Thymus (tissue), 11 donors: ENCODE measurements at regions not wholly inside any gene's neighbourhood (a gene's known extent, or its start where the extent isn't known, plus 50 kb on each side); places are given as distances from the start of the nearest gene placed in this dataset.
A peak's percentile ranks its signal among the peaks of the same experiment; 100 is the strongest.
"Not testable (repeated sequence)": the region's sequence is repeated elsewhere in the genome, so short reads cannot be mapped to it uniquely, and the experiment has no call there.

Source experiments
- DNase-seq, 9 donors: peaks; one replicate each; pipeline ENCODE4 v3.0.0-alpha.2; 2013; ENCODE audit warnings: low spot score in 9 of 9, low read depth in 6 of 9, missing footprints in 1 of 9
- H3K27ac ChIP-seq, 2 donors: one replicate each; pipeline ENCODE4 v1.5.1; 2013; ENCODE audit warnings: control low read depth in 1 of 2, low read depth in 1 of 2, low read length in 1 of 2, mild to moderate bottlenecking in 1 of 2, moderate library complexity in 1 of 2
- H3K27me3 ChIP-seq, 2 donors: one replicate each; pipeline ENCODE4 v1.5.1; 2013; ENCODE audit warnings: low read length in 1 of 2; ENCODE audit not compliant: control insufficient read depth in 2 of 2, insufficient read depth in 1 of 2
- H3K36me3 ChIP-seq, 2 donors: one replicate each; pipeline ENCODE4 v1.5.1; 2013; ENCODE audit warnings: low read length in 1 of 2, mild to moderate bottlenecking in 1 of 2, moderate library complexity in 1 of 2; ENCODE audit not compliant: control insufficient read depth in 2 of 2, insufficient read depth in 2 of 2
- H3K4me1 ChIP-seq, 2 donors: one replicate each; pipeline ENCODE4 v1.5.1; 2013; ENCODE audit warnings: low read length in 2 of 2; ENCODE audit not compliant: control insufficient read depth in 2 of 2, insufficient read depth in 2 of 2
- H3K4me3 ChIP-seq, 2 donors: one replicate each; pipeline ENCODE4 v1.5.1; 2013; ENCODE audit warnings: low read length in 2 of 2, control low read depth in 1 of 2, mild to moderate bottlenecking in 1 of 2
- H3K9me3 ChIP-seq, 2 donors: one replicate each; pipeline ENCODE4 v1.5.1; 2013; ENCODE audit warnings: low read length in 1 of 2, mild to moderate bottlenecking in 1 of 2; ENCODE audit not compliant: control insufficient read depth in 2 of 2, insufficient read depth in 1 of 2
- WGBS: extraction: QIAGEN DNeasy Blood & Tissue Kit; methylation state at CpG from one replicate; pipeline ENCODE4 v1.1.7; 2013; 5-methylcytosine and 5-hydroxymethylcytosine counted together
- donor health status: healthy.

DNA sequence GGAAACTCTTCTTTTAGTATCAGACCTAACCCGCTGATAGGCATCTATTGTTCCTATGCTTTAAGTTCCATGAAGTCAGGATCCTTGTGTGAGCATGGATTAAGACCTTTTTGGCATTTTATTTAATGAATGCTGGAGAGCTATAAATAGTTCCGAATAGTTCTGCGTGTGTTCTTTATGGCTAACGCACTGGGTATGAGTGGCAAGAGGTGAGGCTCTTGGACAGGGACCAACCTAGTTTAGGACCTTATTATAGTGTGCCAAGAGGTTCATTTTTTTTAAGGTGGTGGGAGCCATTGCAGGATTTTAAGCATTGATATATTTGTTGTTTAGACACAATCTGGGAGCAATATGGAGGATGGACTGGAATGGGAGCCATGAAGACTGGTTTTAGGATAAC lies 71.8 kb downstream of the KPNA2 start:
- H3K4me3 ChIP-seq = no peak overlapping the region
- H3K4me1 ChIP-seq = peaks cover 0 to 3% of the 10 kb centered on the region in 2 donors
- peaks cover 0 to under 1% of the 10 kb centered on the region in 2 donors for H3K27me3 ChIP-seq
- H3K36me3 ChIP-seq = no peaks in the 10 kb centered on the region
- peaks cover 0 to 7% of the 10 kb centered on the region in 2 donors for H3K9me3 ChIP-seq
- H3K27ac ChIP-seq = no peak overlapping the region
- DNase-seq = no peak
- 93% methylated on average over 4 of the region's 4 CpGs for WGBS

DNA sequence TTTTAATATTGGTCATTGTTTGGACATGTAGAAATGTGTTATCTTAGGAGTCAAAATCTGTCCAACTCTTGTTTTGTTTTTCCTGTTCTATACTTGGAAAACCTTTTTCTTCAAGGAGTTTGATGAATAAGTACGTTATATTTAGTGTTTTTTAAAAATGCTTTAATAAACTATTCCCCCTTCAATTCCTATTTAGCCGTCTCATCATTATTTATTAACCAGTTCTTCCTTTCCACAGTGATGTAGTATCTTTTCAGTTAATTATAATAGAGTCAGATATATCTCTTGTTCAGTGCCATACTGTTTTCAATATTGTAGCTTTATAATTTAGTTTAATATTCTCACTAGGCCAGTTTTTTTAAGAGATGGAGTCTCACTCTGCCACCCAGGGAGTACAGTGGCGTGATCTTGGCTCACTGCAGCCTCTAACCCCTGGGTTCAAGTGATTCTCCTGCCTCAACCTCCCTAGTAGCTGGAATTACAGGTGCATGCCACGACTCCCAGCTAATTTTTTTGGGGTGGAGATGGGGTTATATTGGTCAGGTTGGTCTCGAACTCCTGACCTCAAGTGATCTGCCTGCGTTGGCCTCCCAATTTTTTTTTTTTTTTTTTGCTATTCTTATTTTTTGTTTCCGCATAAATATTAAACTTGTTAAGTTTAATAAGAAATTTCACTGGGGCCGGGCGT lies 72.9 kb downstream of the KPNA2 start:
- no peaks in the 10 kb centered on the region for H3K4me1 ChIP-seq
- peaks cover 0 to 7% of the 10 kb centered on the region in 2 donors for H3K9me3 ChIP-seq
- no peaks in the 10 kb centered on the region for H3K36me3 ChIP-seq
- H3K27ac ChIP-seq = no peak overlapping the region
- H3K4me3 ChIP-seq = no peak overlapping the region
- no peak for DNase-seq
- WGBS = 96% methylated on average over 9 of the region's 9 CpGs
- no peaks in the 10 kb centered on the region for H3K27me3 ChIP-seq

DNA sequence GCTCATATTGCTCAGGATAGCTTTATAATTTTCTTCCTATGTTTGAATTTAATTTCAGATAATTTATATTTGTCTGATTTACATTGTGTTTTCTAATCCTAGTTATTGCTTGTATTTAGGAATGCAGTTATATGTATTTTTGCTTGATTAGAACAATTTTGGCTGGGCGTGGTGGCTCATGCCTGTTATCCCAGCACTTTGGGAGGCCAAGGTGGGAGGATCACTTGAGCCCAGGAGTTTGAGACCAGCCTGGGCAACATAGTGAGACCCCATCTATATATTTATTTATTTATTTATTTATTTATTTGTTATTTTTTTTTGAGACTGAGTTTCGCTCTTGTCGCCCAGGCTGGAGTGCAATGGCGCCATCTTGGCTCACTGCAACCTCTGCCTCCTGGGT lies 73.9 kb downstream of the KPNA2 start:
- H3K4me3 ChIP-seq, H3K9me3 ChIP-seq, H3K4me1 ChIP-seq, H3K27me3 ChIP-seq, DNase-seq, H3K27ac ChIP-seq, H3K36me3 ChIP-seq: not testable (repeated sequence)
- WGBS = 98% methylated on average over 4 of the region's 4 CpGs

DNA sequence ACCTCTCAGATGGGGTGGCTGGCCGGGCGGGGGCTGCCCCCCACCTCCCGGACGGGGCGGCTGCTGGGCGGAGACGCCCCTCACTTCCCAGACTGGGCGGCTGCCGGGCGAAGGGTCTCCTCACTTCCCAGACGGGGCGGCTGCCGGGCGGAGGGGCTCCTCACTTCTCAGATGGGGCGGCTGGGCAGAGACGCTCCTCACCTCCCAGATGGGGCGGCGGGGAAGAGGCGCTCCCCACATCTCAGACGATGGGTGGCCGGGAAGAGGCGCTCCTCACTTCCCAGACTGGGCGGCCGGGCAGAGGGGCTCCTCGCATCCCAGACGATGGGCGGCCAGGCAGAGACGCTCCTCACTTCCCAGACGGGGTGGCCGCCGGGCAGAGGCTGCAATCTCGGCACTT lies 80.7 kb downstream of the KPNA2 start:
- H3K36me3 ChIP-seq, H3K9me3 ChIP-seq, H3K4me3 ChIP-seq, DNase-seq, H3K27me3 ChIP-seq, H3K4me1 ChIP-seq, H3K27ac ChIP-seq: not testable (repeated sequence)
- WGBS = 98% methylated on average over 32 of the region's 32 CpGs

DNA sequence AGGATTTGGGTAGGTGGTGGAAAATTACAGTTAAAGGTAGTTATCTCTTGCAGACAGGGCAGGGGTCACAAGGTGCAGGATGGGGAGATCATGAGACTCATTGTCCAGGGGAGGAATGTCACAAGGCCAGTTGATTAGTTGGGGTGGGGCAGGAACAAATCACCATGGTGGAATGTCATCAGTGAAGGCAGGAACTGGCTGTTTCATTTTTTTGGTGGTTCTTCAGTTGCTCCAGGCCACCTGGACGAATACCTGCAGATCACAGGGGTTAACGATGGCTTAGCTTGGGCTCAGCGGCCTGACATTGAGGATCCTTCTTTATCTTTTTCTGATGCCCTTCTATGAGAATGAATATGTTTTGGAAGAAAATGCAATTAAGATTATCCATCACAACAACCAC lies 87.1 kb downstream of the KPNA2 start:
- WGBS = 98% methylated on average over 3 of the region's 3 CpGs
- H3K27ac ChIP-seq = no peak overlapping the region
- no peaks in the 10 kb centered on the region for H3K27me3 ChIP-seq
- peaks cover 3 to 14% of the 10 kb centered on the region in 2 donors for H3K36me3 ChIP-seq
- peaks cover 1 to 6% of the 10 kb centered on the region in 2 donors for H3K9me3 ChIP-seq
- DNase-seq = no peak
- no peak overlapping the region for H3K4me3 ChIP-seq
- no peaks in the 10 kb centered on the region for H3K4me1 ChIP-seq

DNA sequence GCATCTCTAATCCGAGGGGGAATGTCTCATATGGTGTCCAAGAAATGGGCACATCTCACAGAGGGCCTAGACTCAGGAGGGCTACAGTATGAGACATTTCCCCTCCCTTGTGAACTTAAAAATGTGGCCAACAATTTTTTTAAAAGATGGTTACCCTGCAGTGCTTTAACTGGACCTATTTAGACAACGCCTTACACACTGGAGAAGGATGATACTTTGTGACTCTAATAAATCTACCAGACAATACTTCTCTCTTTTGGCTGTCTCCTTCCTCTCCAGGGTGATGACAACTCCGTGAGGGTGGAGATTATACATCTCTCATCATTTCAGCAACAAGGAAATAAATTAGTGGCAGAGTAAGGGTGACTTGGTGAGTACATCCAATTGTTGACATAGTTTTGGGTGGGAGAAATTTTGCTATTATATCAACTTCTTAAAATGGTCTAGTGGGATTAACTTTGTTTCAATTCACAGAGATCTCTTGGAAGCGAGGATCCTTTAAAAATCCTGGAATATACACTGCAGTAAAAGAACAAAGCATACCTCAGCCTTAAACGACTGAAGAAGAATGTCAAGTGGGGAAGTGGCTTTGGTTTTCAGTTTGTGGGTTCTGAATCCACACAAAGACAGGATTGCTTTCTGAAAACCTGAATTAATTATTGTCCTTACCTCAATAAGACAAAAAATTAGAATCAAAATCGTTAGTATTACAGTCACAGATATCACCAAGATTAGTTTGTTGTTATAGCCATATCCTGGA lies 89.8 kb downstream of the KPNA2 start:
- Histone ChIP-seq H3K4me3 (no peak overlapping the region), H3K9me3 (peaks cover 1 to 6% of the 10 kb centered on the region in 2 donors), H3K36me3 (peaks cover 4 to 7% of the 10 kb centered on the region in 2 donors), H3K27me3 (no peaks in the 10 kb centered on the region), H3K27ac (no peak overlapping the region), H3K4me1 (no peaks in the 10 kb centered on the region)
- peak in 1 of 9 donors; percentile 27 for DNase-seq
- 46% methylated on average over 6 of the region's 6 CpGs for WGBS

DNA sequence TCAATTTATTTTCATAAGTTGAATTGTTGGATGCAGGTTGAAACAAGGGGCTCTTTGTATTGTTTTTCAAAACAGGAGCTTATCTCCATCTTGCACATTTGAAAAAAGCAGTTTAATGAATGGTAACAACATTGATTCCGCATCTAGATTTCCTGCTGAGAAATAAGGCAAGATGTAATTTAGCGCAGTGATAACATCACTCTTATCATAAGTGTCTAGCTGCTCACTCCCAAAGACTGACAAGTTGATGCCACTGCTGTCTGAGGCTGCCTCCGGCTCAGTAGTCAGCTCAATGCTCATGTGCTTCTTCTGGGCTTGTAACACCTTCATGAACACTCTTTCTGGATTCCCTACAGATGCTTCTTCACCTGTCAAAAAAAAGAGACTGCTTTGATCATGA lies 92.4 kb downstream of the KPNA2 start:
- Histone ChIP-seq H3K4me3 (no peak overlapping the region), H3K27me3 (no peaks in the 10 kb centered on the region), H3K27ac (no peak overlapping the region), H3K9me3 (no peaks in the 10 kb centered on the region), H3K4me1 (no peaks in the 10 kb centered on the region), H3K36me3 (peaks cover 4% of the 10 kb centered on the region in 2 donors)
- 92% methylated on average over 3 of the region's 3 CpGs for WGBS
- peak in 5 of 9 donors; percentile 8 to 54 (median 24) for DNase-seq

DNA sequence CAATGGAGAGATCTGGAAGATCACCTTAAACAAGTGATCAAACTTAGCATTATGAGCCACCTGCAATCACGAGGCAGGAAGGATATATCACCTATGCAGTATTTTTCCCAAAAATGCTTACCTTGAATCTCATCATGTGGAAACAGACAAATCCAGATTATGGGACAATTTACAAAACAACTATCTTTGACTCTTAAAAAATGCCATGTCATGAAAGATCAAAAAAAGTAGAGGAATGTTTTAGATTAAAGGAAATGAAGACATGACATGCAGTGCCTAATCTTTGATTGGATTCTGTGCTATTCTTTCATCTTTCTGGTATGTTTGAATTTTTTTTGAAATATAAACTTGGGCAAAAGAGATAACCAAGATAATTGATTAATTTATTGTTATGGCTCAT lies 95.9 kb downstream of the KPNA2 start:
- H3K4me3 ChIP-seq = no peak overlapping the region
- no peak for DNase-seq
- H3K27me3 ChIP-seq = no peaks in the 10 kb centered on the region
- no peaks in the 10 kb centered on the region for H3K9me3 ChIP-seq
- 98% methylated on average over 1 of the region's 1 CpG for WGBS
- H3K36me3 ChIP-seq = peaks cover 8 to 13% of the 10 kb centered on the region in 2 donors
- no peaks in the 10 kb centered on the region for H3K4me1 ChIP-seq
- H3K27ac ChIP-seq = no peak overlapping the region

DNA sequence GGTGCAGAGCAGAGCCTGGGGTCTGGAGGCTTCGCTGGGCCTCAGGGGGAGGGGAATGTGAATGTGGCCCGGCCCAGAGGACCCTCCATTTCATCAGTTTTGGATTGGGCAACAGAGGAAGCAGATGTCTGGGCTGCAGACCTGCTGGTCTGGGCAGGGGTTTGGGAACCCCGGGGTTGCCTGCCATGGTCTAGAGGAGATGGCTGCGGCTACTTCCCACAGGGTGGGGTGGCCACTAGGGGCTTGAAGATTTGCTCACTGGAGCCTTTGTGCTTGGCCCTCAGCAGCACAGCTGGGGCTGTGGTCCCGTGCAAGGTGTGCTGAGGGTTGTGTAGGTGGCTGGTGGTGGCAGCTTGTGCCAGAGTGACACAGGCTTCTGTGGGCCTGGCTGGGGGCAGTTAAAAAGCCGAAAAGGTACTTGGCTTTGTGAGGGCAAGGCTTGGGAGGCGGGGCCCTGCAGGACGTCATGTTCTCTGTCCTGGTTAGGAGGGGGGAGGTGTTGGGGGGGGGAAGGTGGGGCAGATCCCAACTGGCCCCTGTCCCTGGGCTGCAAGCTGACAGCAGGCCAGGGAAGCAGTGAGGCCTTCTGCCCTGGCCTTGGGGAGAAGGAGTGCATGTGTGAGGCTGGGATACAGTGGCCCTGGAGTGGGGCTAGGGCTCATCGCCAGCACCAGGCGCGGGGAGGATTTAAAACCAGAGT lies 98.0 kb downstream of the KPNA2 start:
- H3K36me3 ChIP-seq = peaks cover 7 to 9% of the 10 kb centered on the region in 2 donors
- WGBS = 81% methylated on average over 11 of the region's 11 CpGs

More for the DNA sequence above, 98.0 kb downstream of the KPNA2 start:
- no peaks in the 10 kb centered on the region for H3K27me3 ChIP-seq
- no peaks in the 10 kb centered on the region for H3K4me1 ChIP-seq
- H3K9me3 ChIP-seq = no peaks in the 10 kb centered on the region
- no peak overlapping the region for H3K27ac ChIP-seq
- no peak overlapping the region for H3K4me3 ChIP-seq
- no peak for DNase-seq
